ENCODE measurements at regions not wholly inside any gene's neighbourhood (a gene's known extent, or its start where the extent isn't known, plus 50 kb on each side); places are given as distances from the start of the nearest gene placed in this dataset.

DNA sequence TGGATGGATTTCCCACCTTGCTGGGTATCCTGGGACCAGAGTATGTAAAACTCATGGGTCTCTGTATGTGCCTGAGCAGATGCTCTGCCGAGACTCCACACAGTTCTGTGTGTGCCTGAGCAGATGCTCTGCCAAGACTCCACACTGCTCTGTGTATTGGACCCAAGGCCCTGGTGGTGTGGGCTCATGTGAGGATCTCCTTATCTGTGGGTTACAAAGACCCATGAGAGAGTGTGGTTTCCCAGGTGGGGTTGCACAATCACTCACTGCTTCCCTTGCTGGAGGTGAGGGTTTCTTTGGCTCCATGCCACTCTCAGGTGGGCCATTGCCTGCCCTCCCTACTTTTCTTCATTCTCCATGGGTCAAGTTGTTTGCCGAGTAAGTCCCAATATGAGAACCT is 141.5 kb downstream of the TBC1D30 start (continued):
- TF ChIP-seq, protein P1, sequence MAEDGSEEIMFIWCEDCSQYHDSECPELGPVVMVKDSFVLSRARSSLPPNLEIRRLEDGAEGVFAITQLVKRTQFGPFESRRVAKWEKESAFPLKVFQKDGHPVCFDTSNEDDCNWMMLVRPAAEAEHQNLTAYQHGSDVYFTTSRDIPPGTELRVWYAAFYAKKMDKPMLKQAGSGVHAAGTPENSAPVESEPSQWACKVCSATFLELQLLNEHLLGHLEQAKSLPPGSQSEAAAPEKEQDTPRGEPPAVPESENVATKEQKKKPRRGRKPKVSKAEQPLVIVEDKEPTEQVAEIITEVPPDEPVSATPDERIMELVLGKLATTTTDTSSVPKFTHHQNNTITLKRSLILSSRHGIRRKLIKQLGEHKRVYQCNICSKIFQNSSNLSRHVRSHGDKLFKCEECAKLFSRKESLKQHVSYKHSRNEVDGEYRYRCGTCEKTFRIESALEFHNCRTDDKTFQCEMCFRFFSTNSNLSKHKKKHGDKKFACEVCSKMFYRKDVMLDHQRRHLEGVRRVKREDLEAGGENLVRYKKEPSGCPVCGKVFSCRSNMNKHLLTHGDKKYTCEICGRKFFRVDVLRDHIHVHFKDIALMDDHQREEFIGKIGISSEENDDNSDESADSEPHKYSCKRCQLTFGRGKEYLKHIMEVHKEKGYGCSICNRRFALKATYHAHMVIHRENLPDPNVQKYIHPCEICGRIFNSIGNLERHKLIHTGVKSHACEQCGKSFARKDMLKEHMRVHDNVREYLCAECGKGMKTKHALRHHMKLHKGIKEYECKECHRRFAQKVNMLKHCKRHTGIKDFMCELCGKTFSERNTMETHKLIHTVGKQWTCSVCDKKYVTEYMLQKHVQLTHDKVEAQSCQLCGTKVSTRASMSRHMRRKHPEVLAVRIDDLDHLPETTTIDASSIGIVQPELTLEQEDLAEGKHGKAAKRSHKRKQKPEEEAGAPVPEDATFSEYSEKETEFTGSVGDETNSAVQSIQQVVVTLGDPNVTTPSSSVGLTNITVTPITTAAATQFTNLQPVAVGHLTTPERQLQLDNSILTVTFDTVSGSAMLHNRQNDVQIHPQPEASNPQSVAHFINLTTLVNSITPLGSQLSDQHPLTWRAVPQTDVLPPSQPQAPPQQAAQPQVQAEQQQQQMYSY (CRISPR knock-in tag; IDR thresholded peaks at IDR 0.05) = no peak
- peak in 1 of 2 experiments; percentile 12; a peak in 1 of 4 replicates for TF ChIP-seq BHLHE40 (IDR thresholded peaks at IDR 0.05; ENCODE audit: borderline replicate concordance in 1 of 2, low read depth in 2 of 2, low read length in 1 of 2)
- TF ChIP-seq RUNX3 (IDR thresholded peaks at IDR 0.05; ENCODE audit: low read length) = peak; percentile 81
- no peak for TF ChIP-seq TCF7 (IDR thresholded peaks at IDR 0.05; ENCODE audit: borderline replicate concordance)
- TF ChIP-seq BCL11A (IDR thresholded peaks at IDR 0.05; ENCODE audit: low read depth, low read length) = 0 out of 2 replicates have a peak, but pooled peaks have one; percentile 10
- TF ChIP-seq RELA (IDR thresholded peaks at IDR 0.05; ENCODE audit: borderline replicate concordance, partially characterized antibody) = no peak
- peak; percentile 22 for TF ChIP-seq MEF2B (IDR thresholded peaks at IDR 0.05; ENCODE audit: partially characterized antibody, poor library complexity, severe bottlenecking)
- TF ChIP-seq FOS (IDR thresholded peaks at IDR 0.05; ENCODE audit: borderline replicate concordance, extremely low read depth, insufficient read length) = no peak
- TF ChIP-seq IKZF2 (IDR thresholded peaks at IDR 0.05) = no peak
- TF ChIP-seq SRF (IDR thresholded peaks at IDR 0.05; ENCODE audit: low read depth in 2 of 2, low read length in 2 of 2) = no peak
- TF ChIP-seq, protein P2, sequence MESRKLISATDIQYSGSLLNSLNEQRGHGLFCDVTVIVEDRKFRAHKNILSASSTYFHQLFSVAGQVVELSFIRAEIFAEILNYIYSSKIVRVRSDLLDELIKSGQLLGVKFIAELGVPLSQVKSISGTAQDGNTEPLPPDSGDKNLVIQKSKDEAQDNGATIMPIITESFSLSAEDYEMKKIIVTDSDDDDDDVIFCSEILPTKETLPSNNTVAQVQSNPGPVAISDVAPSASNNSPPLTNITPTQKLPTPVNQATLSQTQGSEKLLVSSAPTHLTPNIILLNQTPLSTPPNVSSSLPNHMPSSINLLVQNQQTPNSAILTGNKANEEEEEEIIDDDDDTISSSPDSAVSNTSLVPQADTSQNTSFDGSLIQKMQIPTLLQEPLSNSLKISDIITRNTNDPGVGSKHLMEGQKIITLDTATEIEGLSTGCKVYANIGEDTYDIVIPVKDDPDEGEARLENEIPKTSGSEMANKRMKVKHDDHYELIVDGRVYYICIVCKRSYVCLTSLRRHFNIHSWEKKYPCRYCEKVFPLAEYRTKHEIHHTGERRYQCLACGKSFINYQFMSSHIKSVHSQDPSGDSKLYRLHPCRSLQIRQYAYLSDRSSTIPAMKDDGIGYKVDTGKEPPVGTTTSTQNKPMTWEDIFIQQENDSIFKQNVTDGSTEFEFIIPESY (IDR thresholded peaks at IDR 0.05) = no peak
- TF ChIP-seq, protein P3, sequence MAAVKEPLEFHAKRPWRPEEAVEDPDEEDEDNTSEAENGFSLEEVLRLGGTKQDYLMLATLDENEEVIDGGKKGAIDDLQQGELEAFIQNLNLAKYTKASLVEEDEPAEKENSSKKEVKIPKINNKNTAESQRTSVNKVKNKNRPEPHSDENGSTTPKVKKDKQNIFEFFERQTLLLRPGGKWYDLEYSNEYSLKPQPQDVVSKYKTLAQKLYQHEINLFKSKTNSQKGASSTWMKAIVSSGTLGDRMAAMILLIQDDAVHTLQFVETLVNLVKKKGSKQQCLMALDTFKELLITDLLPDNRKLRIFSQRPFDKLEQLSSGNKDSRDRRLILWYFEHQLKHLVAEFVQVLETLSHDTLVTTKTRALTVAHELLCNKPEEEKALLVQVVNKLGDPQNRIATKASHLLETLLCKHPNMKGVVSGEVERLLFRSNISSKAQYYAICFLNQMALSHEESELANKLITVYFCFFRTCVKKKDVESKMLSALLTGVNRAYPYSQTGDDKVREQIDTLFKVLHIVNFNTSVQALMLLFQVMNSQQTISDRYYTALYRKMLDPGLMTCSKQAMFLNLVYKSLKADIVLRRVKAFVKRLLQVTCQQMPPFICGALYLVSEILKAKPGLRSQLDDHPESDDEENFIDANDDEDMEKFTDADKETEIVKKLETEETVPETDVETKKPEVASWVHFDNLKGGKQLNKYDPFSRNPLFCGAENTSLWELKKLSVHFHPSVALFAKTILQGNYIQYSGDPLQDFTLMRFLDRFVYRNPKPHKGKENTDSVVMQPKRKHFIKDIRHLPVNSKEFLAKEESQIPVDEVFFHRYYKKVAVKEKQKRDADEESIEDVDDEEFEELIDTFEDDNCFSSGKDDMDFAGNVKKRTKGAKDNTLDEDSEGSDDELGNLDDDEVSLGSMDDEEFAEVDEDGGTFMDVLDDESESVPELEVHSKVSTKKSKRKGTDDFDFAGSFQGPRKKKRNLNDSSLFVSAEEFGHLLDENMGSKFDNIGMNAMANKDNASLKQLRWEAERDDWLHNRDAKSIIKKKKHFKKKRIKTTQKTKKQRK (IDR thresholded peaks at IDR 0.05; ENCODE audit: low read depth, low read length) = no peak
- TF ChIP-seq GATAD2B (conservative IDR thresholded peaks at IDR 0.05; ENCODE audit: low read depth) = no peak
- TF ChIP-seq SP1 (IDR thresholded peaks at IDR 0.05; ENCODE audit: low read depth, low read length) = no peak
- TF ChIP-seq, protein P4, sequence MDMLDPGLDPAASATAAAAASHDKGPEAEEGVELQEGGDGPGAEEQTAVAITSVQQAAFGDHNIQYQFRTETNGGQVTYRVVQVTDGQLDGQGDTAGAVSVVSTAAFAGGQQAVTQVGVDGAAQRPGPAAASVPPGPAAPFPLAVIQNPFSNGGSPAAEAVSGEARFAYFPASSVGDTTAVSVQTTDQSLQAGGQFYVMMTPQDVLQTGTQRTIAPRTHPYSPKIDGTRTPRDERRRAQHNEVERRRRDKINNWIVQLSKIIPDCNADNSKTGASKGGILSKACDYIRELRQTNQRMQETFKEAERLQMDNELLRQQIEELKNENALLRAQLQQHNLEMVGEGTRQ (IDR thresholded peaks at IDR 0.05; ENCODE audit: borderline replicate concordance, low read depth, low read length) = no peak
- no peak for TF ChIP-seq MTA2 (IDR thresholded peaks at IDR 0.05; ENCODE audit: low read depth)
- TF ChIP-seq ZNF24 (IDR thresholded peaks at IDR 0.05) = no peak
- TF ChIP-seq JUNB (IDR thresholded peaks at IDR 0.05) = no peak; the same call in 1 of the 2 replicates
